ENCODE measurements at regions not wholly inside any gene's neighbourhood (a gene's known extent, or its start where the extent isn't known, plus 50 kb on each side); places are given as distances from the start of the nearest gene placed in this dataset.
"Not testable (repeated sequence)": the region's sequence is repeated elsewhere in the genome, so short reads cannot be mapped to it uniquely, and the experiment has no call there.

DNA sequence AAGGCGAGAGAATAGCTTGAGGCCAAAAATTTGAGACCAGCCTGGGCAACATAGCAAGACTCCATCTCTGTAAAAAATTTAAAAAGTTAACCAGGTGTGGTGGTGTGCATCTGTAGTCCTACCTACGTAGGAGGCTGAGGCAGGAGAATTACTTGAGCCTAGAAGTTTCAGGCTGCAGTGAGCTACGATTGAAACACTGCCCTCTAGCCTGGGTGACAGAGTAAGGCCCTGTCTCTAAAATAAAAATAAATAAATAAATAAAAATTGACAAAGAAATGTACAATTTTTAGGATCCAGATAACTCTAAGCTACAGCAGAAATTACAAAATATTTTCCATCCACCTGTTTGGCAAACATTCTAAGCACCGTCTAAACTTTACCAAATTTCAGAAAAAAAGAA is 941.0 kb upstream of the ADGRB3 start:
- no peak for DNase-seq (ENCODE audit: low read depth in 4 of 4, low spot score in 3 of 4)

DNA sequence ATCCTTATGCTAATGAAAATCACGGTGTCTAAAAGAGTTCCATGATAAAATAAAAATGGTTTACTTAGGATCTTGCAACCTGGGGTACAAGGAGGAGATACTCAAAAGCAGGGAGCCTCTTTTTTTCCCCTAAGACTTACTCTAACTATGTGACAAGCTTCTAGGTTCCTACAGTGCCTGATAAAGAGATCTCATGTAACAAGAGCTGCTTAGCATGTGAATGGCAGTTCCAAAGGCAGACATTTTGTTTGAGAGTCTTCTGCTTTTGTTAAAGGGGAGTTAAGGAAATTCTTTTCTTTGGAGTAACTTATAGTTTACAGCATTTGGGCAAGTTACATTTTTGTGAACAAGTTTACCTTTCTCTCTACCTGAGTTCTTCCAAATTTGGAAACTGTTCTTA is 945.8 kb upstream of the ADGRB3 start:
- no peak for DNase-seq (ENCODE audit: low read depth in 4 of 4, low spot score in 3 of 4)

DNA sequence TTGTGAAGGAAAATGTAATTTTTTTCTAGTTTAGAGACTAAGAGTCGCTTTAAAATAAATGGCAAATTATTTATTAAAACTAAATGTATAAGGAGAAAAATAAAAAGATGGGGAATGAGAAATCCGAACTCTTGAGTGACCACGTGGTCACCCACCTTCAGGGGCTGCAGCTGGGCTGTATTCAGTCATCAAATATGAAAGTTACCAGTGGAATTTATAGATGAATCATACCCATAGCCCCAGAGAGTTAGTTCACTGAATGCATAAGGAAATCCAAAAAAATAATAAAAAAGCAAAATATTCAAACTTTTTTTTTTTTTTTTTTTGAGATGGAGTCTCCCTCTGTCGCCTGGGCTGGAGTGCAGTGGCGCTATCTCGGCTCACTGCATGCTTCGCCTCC is 947.7 kb upstream of the ADGRB3 start:
- DNase-seq (ENCODE audit: low read depth in 4 of 4, low spot score in 3 of 4) = no peak

DNA sequence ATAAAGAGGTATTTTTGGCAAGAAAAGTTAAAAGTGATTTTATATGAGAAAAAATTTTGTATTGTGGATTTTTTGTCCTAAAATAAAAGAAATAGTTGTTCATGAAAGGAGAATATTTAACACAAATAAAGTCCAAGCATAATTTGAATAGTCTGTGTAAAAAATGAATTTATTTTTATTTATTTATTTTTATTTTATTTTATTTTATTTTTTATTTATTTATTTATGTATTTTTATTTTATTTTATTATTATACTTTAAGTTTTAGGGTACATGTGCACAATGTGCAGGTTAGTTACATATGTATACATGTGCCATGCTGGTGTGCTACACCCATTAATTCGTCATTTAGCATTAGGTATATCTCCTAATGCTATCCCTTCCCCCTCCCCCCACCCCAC is 948.9 kb upstream of the ADGRB3 start:
- DNase-seq (ENCODE audit: low read depth in 4 of 4, low spot score in 3 of 4) = not testable (repeated sequence)

DNA sequence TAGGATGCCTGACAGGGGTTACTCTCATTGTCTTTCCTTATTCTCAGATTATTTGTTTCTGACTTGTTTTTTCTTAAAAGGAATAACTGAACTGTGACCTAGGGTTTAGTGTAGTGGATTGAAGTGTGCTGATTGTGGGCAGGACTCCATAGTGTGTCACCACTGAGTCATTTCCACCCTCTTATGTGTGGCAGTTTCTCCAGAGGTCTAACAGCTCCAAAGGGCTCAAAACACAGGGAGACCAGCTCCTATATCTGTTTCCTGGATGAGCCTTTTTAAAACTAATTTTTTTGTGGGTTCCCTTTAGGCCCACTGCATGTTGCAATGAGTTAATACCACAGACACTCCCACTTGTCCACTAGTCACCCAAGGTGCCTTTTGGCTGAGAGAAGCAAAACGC is 951.1 kb upstream of the ADGRB3 start:
- no peak for DNase-seq (ENCODE audit: low read depth in 4 of 4, low spot score in 3 of 4)

DNA sequence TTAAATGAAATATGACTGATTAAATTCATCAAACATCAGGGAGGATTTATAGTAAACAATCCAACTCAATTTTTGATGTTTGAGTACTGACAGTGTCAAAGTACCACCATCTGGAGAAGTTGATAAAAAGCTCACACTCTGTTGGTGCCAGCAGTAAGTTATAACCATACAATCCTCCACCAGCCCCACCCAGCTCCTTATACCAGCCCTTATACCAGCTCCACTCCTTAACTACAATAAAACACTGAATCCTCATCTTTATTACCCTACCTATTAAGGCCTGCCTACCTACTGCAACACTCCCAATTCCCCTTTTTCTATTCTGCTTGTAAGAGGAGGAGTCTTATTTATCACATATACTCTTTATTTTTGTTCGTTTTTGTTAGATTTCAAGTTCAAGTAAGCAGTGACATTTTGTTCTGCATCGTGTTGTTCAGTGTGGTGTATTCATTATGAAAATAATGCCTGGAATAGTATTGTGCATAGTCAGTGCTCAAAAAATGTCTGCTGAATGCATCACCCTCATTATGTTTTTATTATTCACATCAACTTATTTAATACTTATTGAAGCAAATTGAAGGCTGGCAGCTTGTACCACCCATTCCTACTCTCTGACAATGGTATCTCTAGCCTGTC is 954.7 kb upstream of the ADGRB3 start:
- no peak for DNase-seq (ENCODE audit: low read depth in 4 of 4, low spot score in 3 of 4)

DNA sequence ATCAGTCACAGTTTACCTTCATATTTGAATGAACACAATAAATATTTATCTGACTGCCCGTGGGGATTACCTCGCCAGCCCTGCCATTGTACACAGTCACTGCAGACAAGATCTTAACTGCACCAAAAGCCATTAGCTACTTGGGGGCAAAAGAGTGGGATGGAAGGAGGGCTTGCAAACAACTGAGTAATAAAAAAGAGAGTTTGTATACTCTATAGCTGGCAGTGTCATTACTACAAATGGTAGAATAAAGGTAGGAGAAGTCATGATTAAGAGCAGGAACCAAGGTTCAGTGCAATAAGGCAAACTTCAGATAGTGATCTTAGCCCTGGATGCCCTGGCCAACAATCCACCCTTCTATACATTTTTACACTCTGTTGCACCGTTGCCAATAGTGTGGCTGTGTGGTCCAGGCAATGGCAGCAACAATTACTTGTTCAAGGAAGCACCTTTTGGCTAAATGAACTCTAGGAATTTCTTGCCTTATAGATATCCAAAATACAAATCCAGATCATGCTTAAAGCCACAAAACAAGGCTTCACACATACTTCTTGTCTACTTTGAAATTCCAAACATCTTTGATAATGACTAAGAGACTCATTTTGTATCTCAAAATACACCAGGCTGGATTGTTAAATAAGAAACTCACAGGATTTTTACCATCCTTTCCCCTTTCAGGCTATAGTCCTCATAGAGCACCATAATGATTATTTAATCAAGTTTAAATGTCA is 955.4 kb upstream of the ADGRB3 start:
- DNase-seq (ENCODE audit: low read depth in 4 of 4, low spot score in 3 of 4) = no peak

DNA sequence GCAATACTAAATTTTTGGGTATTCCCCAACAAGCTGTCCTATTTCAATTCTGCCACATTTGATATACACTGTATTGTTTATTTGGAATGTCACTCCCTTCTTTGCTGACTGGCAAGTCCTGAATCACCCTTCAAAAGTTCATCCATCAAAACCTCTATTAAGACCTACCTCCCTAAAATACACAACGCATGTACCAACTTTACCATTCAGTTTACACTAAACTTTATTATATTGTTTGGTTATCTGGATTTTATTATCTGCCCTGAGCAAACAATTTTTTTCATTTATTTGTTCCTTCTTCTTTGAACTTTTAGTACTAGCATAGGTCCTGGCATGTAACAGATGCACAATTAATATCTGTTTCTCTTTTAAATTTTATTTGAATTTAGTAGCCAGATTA is 958.2 kb upstream of the ADGRB3 start:
- no peak for DNase-seq (ENCODE audit: low read depth in 4 of 4, low spot score in 3 of 4)

DNA sequence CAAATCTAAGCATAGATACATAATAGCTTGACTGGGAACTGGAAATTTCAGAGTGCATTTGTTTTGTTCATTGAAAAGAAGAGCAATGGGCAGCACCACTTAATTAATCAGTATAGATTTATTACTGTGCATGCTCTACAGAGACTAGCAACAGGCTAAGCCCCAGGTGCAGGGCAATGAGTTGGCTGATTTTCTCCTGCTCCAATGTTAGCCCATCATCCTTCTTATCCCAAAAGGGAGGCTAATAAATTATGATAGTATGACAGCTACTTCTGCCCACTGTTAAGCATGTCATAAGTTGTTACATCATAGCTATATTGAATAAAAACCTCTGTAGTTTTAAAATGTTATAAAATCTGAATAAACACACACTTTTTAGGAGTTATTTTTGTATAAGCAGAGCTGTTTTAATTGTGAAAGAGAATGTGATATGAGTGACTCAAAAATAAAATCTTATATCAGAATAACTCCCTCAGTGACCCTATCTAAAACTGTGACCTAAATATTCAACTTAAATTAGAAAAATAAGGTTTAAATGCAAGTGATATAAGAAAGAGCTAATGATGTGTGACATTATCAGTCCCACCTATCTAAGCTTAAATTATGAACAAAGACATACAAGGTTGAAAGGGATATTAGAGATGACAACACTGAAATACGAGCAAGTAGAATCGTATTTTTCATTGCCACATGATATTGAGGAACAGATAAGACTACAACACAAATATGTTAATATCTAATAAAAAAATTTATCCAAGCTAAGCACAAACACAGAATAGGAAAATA is 967.3 kb upstream of the ADGRB3 start:
- no peak for DNase-seq (ENCODE audit: low read depth in 4 of 4, low spot score in 3 of 4)

DNA sequence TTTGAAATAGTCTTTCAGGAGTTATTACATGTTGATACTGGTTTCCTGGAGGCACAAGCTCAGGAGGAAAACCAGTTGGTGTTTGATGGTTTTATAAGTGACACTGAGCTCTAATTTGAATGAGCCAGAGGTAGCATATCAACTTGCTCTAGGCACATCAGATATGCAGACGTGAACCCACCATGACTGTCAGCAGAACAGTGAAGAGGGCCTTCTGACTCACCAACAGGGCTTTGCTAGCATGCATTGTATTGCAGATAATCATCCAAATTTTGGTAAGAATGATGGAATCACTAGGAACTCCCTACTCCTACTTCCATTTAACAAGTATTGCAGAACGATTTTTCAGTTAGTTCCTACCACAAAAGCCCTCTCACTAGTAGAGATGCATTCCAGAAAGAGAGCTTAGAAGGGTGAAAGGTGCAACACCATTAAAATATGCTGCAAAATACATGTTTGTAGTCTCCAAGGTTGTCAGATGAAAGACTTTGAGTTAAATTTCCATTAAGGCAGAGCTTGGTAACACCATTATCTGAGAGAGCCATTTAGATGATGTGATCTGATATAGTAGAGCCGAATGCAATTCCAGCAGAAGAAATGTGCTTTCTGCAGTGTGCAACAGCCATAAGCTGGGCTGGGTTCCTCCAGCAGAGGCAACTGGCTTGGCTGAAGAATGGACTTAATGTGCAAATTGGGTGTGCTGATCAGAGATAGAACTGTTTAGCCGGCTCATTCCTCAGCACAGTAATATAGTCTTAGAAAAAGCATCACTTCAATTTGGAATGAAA is 968.7 kb upstream of the ADGRB3 start:
- DNase-seq (ENCODE audit: low read depth in 4 of 4, low spot score in 3 of 4) = no peak

DNA sequence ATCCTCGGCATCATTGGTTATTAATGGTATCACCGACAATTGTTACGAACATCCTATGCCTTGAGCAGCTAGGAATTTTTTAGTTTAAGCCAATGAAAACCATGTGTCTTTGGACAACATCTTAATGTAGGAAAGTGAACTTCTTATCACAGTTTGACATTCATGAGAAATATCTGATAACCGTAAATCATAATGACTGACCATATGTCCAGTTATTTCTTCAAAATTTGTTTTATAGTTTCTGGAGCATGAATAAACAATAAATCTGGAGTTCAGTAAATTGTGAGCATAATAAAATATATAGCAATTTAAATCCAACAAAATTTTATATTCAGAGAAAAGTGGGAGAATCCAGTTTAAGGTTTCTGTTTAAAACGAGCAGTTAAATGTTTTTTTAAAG is 970.1 kb upstream of the ADGRB3 start:
- DNase-seq (ENCODE audit: low read depth in 4 of 4, low spot score in 3 of 4) = no peak

DNA sequence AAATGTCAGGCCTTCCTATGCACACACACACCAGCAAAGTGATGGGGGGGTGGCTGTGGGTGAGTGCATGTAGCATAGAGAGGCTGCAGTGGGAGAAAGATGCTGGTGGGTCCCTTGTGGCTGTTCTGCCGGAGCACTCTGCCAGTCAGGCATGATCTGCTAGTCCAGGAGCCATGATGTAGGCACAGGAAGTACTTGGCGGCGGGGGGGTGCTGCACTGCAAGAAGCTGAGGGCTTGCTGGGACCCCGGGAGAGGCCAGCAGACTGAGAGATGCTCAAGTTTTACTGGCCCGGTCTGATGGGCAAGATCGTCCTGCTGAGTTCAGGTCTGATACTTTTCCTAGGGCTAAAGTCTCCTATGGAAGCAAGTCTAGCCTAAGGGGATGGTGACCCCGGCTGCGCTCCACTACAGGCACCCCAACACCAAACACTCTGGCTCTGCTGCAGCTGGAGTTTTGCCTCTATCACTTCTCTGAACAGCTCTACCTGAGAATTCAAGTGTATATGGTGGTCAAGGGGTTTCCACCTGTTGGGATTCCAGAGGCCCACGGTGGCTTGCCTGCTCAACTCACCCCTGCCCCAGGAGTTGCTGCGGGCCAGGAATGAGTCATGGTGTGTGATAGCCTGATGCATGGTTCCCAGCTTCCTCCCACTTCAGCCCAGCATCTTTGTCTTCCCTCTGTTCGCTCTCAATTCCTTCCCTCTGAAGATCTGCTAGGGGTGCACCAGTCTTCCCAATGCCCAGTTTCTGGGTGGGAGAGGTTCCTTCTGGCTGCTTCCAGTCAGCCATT is 971.8 kb upstream of the ADGRB3 start:
- DNase-seq (ENCODE audit: low read depth in 4 of 4, low spot score in 3 of 4) = no peak

DNA sequence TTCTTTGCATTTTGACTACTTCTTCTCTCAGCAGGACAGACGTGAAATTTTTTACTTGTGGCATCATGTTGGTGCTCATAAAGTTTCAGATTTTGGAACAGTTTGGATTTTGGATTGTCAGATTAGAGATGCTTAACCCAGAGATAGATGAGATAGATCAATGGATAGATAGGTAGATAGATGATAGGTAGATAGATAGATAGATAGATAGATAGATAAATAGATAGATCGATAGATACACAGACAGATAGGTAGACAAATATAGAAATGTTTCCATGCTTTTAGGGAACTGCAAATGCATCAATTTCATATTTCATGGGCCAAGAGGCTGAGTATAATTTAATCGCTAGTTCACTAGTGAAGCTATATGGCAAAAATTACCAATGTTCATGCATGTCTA is 981.5 kb upstream of the ADGRB3 start:
- DNase-seq (ENCODE audit: low read depth in 4 of 4, low spot score in 3 of 4) = no peak

DNA sequence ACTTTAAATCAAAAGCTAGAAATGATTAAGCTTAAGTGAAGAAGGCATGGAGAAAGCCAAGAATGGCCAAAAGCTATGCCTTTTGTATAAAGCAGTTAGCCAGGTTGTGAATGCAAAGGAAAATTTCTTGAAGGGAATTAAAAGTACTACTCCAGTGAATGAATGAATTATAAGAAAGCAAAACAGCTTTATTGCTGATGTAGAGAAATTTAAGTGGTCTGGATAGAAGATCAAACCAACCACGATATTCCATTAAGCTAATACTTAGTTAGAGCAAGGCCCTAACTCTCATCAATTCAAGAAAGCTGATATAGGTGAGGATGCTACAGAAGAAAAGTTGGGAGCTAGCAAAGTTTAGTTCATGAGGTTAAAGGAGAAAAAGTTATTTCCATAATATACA is 988.5 kb upstream of the ADGRB3 start:
- DNase-seq (ENCODE audit: low read depth in 4 of 4, low spot score in 3 of 4) = no peak

DNA sequence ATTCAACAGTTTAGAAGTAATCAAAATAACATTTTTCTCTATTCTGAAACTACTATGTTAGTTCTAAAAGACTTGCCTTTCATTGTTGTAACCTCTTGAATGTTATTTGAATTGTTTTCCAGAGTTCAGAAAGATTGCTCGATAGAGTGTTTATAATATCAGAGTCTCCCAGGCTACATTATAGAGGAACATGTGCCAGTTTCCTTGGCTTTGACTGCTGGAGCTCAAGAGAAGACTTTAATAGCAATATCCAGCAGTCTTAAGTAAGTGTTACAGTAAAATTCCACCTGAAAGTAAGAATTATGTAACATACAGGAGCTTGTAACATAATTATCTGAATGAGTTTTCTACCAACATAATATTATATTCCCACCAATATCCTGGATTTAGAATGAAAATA is 991.8 kb upstream of the ADGRB3 start:
- DNase-seq (ENCODE audit: low read depth in 4 of 4, low spot score in 3 of 4) = no peak

DNA sequence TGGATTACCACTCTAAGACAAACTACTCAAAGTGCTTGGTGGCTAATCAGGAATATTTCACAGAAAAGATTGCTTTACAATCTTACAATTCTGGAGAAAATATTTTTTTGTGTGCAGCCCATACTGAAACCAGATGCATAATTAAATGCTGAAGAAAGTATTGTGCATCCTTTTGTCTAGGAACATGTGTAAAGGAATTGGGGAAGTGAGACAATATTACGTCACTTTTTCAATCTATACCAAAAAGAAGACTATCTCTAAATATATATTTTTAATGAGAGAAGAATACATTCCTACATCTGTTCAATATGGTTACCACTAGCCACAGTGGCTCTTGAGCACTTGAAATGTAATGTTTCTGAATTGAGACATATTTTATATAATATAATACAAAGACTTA is 992.5 kb upstream of the ADGRB3 start:
- DNase-seq (ENCODE audit: low read depth in 4 of 4, low spot score in 3 of 4) = no peak

DNA sequence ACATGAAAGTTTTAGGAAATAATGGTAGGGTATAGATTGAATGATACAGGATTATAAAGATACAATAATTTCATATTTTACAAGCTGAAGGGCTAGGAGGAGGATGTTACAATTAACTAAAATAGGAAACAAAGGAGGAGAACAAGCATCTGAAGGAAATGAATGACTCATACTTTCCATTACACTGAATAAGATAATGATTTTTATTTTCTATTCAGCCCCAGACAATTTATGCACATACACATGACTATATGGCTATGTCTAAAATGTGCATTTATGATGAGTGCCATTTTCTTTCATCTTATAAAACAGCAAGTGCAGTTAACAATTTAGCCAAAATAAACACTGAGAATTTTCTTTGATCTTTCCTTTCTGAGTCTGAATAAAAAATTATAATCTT is 994.6 kb upstream of the ADGRB3 start:
- no peak for DNase-seq (ENCODE audit: low read depth in 4 of 4, low spot score in 3 of 4)

DNA sequence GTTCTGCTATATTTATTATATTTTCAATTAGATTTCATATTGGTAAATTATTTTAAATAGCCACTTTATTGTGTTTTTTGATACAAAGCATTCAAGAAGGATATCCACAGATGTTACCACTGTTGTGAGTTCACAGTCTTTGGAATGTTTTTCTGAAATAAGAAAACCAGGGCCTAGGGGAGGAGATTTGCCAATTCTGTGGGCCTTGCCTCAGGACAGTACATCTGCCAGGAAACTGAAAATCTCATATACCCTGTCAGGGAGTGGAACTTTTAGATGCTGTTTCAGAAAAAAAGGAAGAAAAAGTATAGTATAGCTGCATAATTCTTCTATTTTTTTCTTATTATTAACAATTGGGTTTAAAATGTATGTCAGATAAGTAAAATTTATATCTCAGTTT is 995.9 kb upstream of the ADGRB3 start:
- DNase-seq (ENCODE audit: low read depth in 4 of 4, low spot score in 3 of 4) = no peak

DNA sequence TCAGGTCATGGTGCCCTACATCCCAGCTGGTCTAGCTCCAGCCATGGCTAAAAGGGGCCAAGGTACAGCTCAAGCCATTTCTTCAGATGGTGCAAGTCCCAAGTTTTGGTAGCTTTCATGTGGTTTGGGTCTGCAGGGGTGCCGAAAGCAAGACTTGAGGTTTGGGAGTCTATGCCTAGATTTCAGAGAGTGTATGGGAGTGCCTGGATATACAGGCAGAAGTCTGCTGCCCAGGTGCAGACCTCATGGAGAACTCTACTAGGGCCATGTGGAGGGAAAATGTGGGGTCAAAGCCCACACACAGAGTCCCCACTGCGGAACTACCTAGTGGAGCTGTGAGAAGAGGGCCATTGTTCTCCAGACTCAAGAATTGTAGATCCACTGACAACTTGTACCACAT is 1000.9 kb upstream of the ADGRB3 start:
- no peak for DNase-seq (ENCODE audit: low read depth in 4 of 4, low spot score in 3 of 4)

DNA sequence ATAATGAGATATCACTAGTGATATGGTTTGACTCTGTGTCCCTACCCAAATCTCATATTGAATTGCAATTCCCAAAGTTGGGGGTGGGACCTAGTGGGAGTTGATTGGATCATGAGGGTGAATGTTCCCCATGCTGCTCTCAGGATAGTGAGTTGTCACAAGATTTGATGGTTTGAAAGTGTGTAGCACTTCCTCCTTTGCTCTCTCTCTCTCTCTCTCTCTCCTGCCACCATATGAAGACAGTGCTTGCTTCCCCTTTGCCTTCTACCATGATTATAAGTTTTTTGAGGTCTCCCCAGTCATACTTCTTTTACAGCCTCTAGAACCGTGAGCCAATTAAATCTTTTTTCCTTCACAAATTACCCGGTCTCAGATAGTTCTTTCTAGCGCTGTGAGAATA is 1002.0 kb upstream of the ADGRB3 start:
- DNase-seq (ENCODE audit: low read depth in 4 of 4, low spot score in 3 of 4) = no peak
